HUES48 (cell line): ENCODE measurements at regions not wholly inside any gene's neighbourhood (a gene's known extent, or its start where the extent isn't known, plus 50 kb on each side); places are given as distances from the start of the nearest gene placed in this dataset.
"Not testable (repeated sequence)": the region's sequence is repeated elsewhere in the genome, so short reads cannot be mapped to it uniquely, and the experiment has no call there.

Experiments
- H3K27ac ChIP-seq: one replicate; pipeline ENCODE4 v1.7.0; 2013; ENCODE audit warnings: low read depth, low read length, inconsistent platforms
- H3K27me3 ChIP-seq: 2 replicates; pipeline ENCODE4 v1.6.1; 2013; ENCODE audit warnings: mild to moderate bottlenecking, low read length; ENCODE audit not compliant: control insufficient read depth, insufficient read depth
- H3K36me3 ChIP-seq: 2 replicates; pipeline ENCODE4 v1.6.1; 2013; ENCODE audit warnings: low read length; ENCODE audit not compliant: control insufficient read depth, insufficient read depth
- H3K4me1 ChIP-seq: 2 replicates; pipeline ENCODE4 v1.6.1; 2013; ENCODE audit warnings: mild to moderate bottlenecking, low read length; ENCODE audit not compliant: control insufficient read depth, insufficient read depth
- H3K4me3 ChIP-seq: 2 replicates; pipeline ENCODE4 v1.5.1; 2013; ENCODE audit warnings: mild to moderate bottlenecking, low read depth, low read length
- H3K9ac ChIP-seq: 2 replicates; pipeline ENCODE4 v1.6.1; 2013; ENCODE audit warnings: mild to moderate bottlenecking, low read depth, low read length, moderate library complexity
- H3K9me3 ChIP-seq: 2 replicates; pipeline ENCODE4 v1.6.1; 2013; ENCODE audit warnings: low read length; ENCODE audit not compliant: control insufficient read depth, insufficient read depth

DNA sequence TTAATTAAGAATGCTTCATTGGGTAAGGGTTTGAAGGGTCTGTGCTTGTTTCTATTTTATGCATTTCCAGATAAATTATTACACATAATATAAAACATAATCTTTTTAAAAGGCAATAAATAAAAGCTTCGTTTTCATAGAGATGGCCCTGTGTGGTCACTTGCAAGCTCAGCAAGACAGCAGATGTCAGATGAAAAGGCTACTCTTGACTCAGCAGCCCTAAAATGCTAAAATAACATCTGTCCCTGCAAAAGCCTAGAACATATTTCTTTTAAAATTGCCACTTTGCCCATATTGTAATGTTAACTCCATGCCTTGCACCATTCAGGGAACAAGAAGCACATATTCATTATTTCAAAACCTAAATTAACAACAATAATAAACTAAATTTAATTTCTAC, 349.4 kb downstream of the CNTN3 start:
- no peaks in the 10 kb centered on the region for H3K36me3 ChIP-seq
- no peak overlapping the region for H3K9ac ChIP-seq
- H3K27me3 ChIP-seq: no peaks in the 10 kb centered on the region
- H3K4me1 ChIP-seq: no peaks in the 10 kb centered on the region
- H3K9me3 ChIP-seq: no peaks in the 10 kb centered on the region
- no peak overlapping the region for H3K27ac ChIP-seq
- no peak overlapping the region for H3K4me3 ChIP-seq

DNA sequence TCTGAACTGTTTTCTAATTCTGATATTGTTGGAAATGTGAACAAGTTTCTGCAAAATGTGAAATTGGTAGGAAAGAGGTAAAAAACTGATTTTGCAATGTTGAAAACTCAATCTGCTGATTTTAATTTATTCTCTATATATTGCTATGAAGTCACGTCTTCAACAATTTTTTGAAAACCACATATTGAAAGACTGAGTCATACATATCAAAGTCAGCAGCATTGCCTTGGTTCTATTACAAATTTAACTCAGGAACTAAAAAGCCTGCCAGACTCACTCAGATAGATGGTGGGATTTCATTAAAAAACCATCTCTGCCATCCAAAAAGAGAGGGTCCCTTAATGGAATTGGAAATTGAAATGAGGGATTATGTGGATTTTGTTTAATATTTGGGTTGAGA, 351.4 kb downstream of the CNTN3 start:
- no peak overlapping the region for H3K9ac ChIP-seq
- no peaks in the 10 kb centered on the region for H3K36me3 ChIP-seq
- H3K27me3 ChIP-seq: no peaks in the 10 kb centered on the region
- H3K9me3 ChIP-seq: no peaks in the 10 kb centered on the region
- H3K4me3 ChIP-seq: no peak overlapping the region
- H3K4me1 ChIP-seq: no peaks in the 10 kb centered on the region
- H3K27ac ChIP-seq: no peak overlapping the region

DNA sequence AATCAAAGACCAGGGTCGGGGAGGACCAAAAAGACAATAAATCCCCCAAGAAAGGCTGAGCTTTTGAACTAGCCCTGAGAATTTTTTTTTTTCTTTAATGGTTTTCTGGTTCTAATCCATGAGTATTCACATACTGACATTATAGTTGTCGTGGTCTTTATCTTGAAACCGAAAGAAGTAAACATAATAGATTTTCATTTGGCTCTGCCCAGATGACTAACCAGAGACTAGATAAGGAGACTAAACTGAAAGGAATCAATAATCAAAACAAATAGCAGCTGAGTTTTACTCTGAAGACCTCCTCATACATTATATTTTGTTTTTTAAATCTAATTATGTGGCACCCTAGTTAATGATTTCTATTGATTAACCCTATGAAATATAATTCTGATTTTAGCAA, 381.4 kb downstream of the CNTN3 start:
- no peaks in the 10 kb centered on the region for H3K4me1 ChIP-seq
- no peak overlapping the region for H3K4me3 ChIP-seq
- no peak overlapping the region for H3K9ac ChIP-seq
- no peak overlapping the region for H3K27ac ChIP-seq
- H3K27me3 ChIP-seq: no peaks in the 10 kb centered on the region
- H3K9me3 ChIP-seq: no peaks in the 10 kb centered on the region
- no peaks in the 10 kb centered on the region for H3K36me3 ChIP-seq

DNA sequence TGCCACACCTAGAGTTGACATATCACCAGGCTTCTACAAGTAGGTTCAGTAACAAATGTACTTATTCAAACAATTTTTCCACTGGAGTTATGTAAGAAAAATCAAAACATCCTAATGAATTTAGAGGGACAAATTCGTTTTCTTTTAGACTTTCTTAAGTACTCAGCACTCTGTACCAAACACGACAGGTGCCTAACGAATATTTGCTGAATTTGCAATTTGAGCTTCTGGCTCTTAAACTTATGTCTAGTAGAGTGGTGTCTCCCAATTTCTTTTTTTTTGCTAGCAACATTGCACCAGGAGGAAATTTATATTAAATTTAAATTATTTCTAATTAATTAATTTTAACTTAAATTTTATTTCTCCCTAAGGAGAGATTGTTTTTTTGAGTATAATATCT, 397.0 kb downstream of the CNTN3 start:
- Histone ChIP-seq H3K4me1 (no peaks in the 10 kb centered on the region), H3K27me3 (no peaks in the 10 kb centered on the region), H3K9me3 (no peaks in the 10 kb centered on the region), H3K4me3 (no peak overlapping the region), H3K9ac (no peak overlapping the region), H3K27ac (no peak overlapping the region), H3K36me3 (no peaks in the 10 kb centered on the region)

DNA sequence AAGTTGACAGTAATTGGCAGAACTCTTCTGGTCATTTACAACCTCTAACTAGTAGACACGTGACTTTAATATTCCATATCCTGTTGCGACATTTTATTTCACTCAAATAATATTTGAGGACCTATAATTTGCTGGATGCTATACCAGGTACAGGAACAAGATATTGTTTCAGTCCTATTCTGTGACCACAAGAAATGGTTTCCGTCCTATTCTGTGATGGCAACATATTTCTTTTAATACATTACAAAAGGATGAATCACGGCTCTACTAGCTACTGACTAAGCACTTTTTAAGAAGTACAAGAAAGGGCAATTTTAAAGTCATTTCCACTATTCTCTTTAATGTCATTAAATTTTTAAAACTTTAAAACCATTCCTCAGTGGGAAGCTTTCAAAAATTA, 400.2 kb downstream of the CNTN3 start:
- no peak overlapping the region for H3K27ac ChIP-seq
- no peaks in the 10 kb centered on the region for H3K27me3 ChIP-seq
- H3K4me1 ChIP-seq: no peaks in the 10 kb centered on the region
- no peak overlapping the region for H3K9ac ChIP-seq
- H3K4me3 ChIP-seq: no peak overlapping the region
- H3K9me3 ChIP-seq: no peaks in the 10 kb centered on the region
- no peaks in the 10 kb centered on the region for H3K36me3 ChIP-seq

DNA sequence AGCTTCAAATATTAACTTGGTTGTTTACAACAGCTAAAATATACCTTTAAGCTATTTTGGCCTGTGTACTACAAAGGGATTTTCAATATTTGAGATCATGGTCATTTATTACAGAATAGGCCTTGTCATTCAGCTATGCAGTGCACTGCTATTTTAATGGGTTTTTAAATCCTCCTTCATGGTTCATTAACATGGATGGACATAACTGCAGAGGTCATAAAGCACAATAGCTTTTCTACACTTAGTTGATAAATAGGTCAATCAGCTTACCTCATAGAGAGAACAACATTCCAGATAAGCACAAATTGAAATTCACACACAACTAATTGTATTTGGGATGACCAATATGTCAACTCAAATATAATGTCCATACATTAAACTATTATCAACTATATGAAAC, 403.7 kb downstream of the CNTN3 start:
- Histone ChIP-seq H3K9ac (no peak overlapping the region), H3K27ac (no peak overlapping the region), H3K4me1 (no peaks in the 10 kb centered on the region), H3K9me3 (no peaks in the 10 kb centered on the region), H3K36me3 (no peaks in the 10 kb centered on the region), H3K4me3 (no peak overlapping the region), H3K27me3 (no peaks in the 10 kb centered on the region)

DNA sequence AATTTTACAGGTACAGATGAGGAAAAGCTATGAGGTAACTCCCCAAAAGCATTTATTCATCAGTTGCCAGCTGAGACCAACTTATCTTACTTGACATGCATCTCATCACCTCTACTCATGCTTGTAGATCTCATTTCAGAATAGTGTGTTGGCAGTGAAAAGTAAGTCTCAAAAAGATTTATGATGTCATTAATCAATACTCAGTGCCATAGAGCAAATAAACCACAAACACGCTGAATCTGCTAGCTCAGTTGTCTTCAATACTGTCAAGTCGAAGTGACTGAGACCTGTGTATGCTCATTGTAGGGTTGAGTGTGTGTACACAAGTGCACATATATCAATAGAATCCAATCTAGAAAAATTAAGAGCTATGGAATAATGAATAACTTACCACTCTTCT, 413.5 kb downstream of the CNTN3 start:
- Histone ChIP-seq H3K9ac (no peak overlapping the region), H3K27ac (no peak overlapping the region), H3K4me3 (no peak overlapping the region), H3K9me3 (peaks cover 13% of the 10 kb centered on the region; the same call in 1 of the 2 replicates), H3K36me3 (no peaks in the 10 kb centered on the region), H3K4me1 (no peaks in the 10 kb centered on the region), H3K27me3 (no peaks in the 10 kb centered on the region)

DNA sequence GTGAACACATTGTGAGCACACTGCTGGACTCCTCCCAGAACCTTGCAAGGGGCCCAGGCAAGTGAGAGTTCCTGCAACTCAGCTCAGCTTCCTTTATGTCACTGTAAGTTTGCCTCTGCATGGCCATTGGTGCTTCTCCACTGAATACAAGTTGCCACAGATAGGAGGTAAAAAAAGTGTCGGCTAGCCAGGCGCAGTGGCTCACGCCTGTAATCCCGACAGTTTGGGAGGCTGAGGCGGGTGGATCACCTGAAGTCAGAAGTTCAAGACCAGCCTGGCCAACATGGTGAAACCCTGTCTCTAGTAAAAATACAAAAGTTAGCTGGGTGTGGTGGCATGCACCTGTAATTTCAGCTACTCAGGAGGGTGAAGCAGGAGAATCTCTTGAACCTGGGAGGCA, 435.8 kb downstream of the CNTN3 start:
- not testable (repeated sequence) for H3K4me3 ChIP-seq, H3K27me3 ChIP-seq, H3K9me3 ChIP-seq, H3K27ac ChIP-seq, H3K9ac ChIP-seq, H3K4me1 ChIP-seq, H3K36me3 ChIP-seq

DNA sequence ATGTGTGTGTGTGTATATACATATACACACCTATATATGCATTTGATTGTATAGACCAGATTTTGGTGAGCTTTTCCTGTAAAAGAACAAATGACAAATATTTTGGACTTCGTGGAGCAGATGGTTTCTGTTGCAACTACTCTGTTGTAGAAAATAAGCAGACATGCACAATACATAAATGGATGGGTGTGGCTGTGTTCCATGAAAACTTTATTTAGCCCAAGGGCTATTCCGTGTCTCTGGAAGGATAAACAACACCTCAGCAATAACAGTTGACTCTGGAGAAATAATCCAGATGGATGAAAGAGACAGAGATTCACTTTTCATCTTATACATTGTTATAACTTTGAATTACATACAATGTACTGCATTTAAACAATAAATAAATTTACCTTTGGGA, 441.4 kb downstream of the CNTN3 start:
- Histone ChIP-seq H3K27me3 (no peaks in the 10 kb centered on the region), H3K4me3 (no peak overlapping the region)

DNA sequence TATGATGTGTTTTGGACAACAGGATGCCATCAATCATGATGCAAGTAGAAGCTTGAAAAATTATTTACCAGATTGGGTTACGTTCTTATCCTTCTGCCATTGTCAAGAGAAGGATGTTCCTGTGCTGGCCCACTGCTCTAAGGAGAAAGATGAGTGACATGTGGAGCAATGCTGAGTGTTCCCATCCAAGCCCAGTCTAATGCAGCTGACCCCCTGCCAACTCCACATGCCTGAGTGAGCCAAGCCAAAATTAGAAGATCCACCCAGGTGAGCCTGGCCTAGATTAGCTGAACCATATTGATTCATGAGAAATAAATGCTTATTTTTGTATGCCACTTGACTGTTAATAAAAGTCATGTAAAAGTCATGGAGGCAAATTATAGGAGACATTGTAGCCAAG, 446.5 kb downstream of the CNTN3 start:
- H3K36me3 ChIP-seq: no peaks in the 10 kb centered on the region
- no peaks in the 10 kb centered on the region for H3K27me3 ChIP-seq
- peaks cover 7% of the 10 kb centered on the region for H3K9me3 ChIP-seq
- no peak overlapping the region for H3K4me3 ChIP-seq
- H3K9ac ChIP-seq: no peak overlapping the region
- no peak overlapping the region for H3K27ac ChIP-seq
- no peaks in the 10 kb centered on the region for H3K4me1 ChIP-seq

More for the DNA sequence above, 441.4 kb downstream of the CNTN3 start:
- Histone ChIP-seq H3K9me3 (no peaks in the 10 kb centered on the region), H3K27ac (no peak overlapping the region), H3K4me1 (no peaks in the 10 kb centered on the region), H3K36me3 (no peaks in the 10 kb centered on the region), H3K9ac (no peak overlapping the region)

DNA sequence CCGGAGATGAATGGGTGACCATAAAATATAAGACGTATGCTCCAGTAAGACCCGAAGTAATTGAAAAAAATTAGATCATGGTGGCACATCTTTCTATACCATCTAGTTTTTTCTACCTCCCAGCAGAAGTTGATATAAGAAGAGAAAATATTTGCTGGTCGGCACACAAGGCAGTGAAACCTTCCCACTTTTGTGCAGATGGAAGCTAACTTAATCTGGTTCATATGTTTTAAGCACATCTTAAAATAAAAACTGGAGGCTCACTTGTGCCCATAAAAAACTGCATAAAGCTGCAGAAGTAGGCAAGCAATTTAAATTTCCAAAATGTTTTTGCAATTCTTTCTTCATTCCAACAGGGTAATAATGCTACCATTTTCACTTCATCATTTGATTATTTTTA, 449.2 kb downstream of the CNTN3 start:
- Histone ChIP-seq H3K9ac (no peak overlapping the region), H3K36me3 (no peaks in the 10 kb centered on the region), H3K9me3 (peaks cover 8% of the 10 kb centered on the region), H3K27me3 (no peaks in the 10 kb centered on the region), H3K4me1 (no peaks in the 10 kb centered on the region), H3K4me3 (no peak overlapping the region), H3K27ac (no peak overlapping the region)

DNA sequence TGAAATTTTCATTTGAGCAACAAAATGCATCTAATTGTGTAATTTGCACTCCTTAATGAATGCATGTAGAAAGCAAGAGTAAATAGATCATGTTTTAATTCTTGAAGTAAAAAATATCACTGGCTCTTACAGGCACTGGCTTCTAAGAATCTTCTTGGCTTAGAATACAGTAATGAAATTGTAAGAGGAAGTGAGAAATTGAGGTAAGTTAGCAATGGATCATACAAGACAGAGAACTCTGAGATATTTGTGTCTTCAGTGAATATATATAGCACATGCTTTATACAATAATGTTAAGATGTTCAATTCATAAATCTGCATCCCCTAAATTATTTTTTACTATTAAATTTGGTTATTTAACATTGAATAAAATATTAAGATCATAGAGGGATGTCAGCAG, 465.0 kb downstream of the CNTN3 start:
- H3K9ac ChIP-seq: no peak overlapping the region
- H3K36me3 ChIP-seq: no peaks in the 10 kb centered on the region
- H3K27me3 ChIP-seq: no peaks in the 10 kb centered on the region
- no peak overlapping the region for H3K27ac ChIP-seq
- no peaks in the 10 kb centered on the region for H3K4me1 ChIP-seq
- no peaks in the 10 kb centered on the region for H3K9me3 ChIP-seq
- H3K4me3 ChIP-seq: no peak overlapping the region
